Liver (tissue), 8 donors: ENCODE measurements at regions not wholly inside any gene's neighbourhood (a gene's known extent, or its start where the extent isn't known, plus 50 kb on each side); places are given as distances from the start of the nearest gene placed in this dataset.

ENCODE experiments used
- DNase-seq: peaks from one replicate; pipeline ENCODE4 v3.0.0-alpha.2; 2017; ENCODE audit warnings: low spot score
- H3K27ac ChIP-seq, 2 donors: one replicate each; pipeline ENCODE4 v1.7.0; 2013; ENCODE audit warnings: inconsistent platforms in 2 of 2, low read length in 2 of 2, control low read depth in 1 of 2, low read depth in 1 of 2, mild to moderate bottlenecking in 1 of 2
- H3K27me3 ChIP-seq, 4 donors: one replicate each; pipeline versions ENCODE4 v1.6.1 to v1.7.0; 2013; ENCODE audit warnings: low read length in 3 of 4, inconsistent platforms in 1 of 4, mild to moderate bottlenecking in 1 of 4, moderate library complexity in 1 of 4; ENCODE audit not compliant: control insufficient read depth in 4 of 4, insufficient read depth in 4 of 4
- H3K36me3 ChIP-seq, 4 donors: one replicate each; pipeline versions ENCODE4 v1.6.1 to v1.7.0; 2013; ENCODE audit warnings: low read length in 3 of 4, mild to moderate bottlenecking in 3 of 4, low read depth in 1 of 4, moderate library complexity in 1 of 4; ENCODE audit not compliant: control insufficient read depth in 4 of 4, insufficient read depth in 3 of 4
- H3K4me1 ChIP-seq, 4 donors: one replicate each; pipeline versions ENCODE4 v1.6.1 to v1.7.0; 2013; ENCODE audit warnings: low read length in 3 of 4, mild to moderate bottlenecking in 3 of 4, moderate library complexity in 1 of 4; ENCODE audit not compliant: control insufficient read depth in 4 of 4, insufficient read depth in 4 of 4
- H3K4me3 ChIP-seq, 3 donors: one replicate each; pipeline versions ENCODE4 v1.6.1 to v1.7.0; 2013; ENCODE audit warnings: low read length in 3 of 3, control low read depth in 1 of 3, low read depth in 1 of 3, mild to moderate bottlenecking in 1 of 3
- H3K9ac ChIP-seq, 2 donors: one replicate each; pipeline ENCODE4 v1.7.0; 2013; ENCODE audit warnings: low read length in 2 of 2, mild to moderate bottlenecking in 2 of 2, moderate library complexity in 2 of 2, control low read depth in 1 of 2, low read depth in 1 of 2
- H3K9me3 ChIP-seq, 4 donors: one replicate each; pipeline versions ENCODE4 v1.6.1 to v1.7.0; 2013; ENCODE audit warnings: low read length in 3 of 4; ENCODE audit not compliant: control insufficient read depth in 4 of 4
- ATF3 ChIP-seq: IDR thresholded peaks from 2 replicates; pipeline ENCODE4 v1.6.1; 2016; ENCODE audit warnings: antibody characterized with exemption
- CTCF ChIP-seq: fragments of 150-350 bp; IDR thresholded peaks from 2 replicates; pipeline ENCODE4 v1.5.1; 2017; ENCODE audit warnings: improper control_type of control experiment, low read depth, low read length; ENCODE audit not compliant: missing input control
- EGR1 ChIP-seq, 2 donors: IDR thresholded peaks; 2 replicates each; pipeline ENCODE4 v1.6.1; 2016 to 2018; ENCODE audit warnings: antibody characterized with exemption in 2 of 2, low read depth in 2 of 2
- FOXA1 ChIP-seq: IDR thresholded peaks from 2 replicates; pipeline ENCODE4 v1.6.1; 2016; ENCODE audit warnings: antibody characterized with exemption
- FOXA2 ChIP-seq: IDR thresholded peaks from 2 replicates; pipeline ENCODE4 v1.6.1; 2016; ENCODE audit warnings: antibody characterized with exemption
- GABPA ChIP-seq, 2 donors: IDR thresholded peaks in 1 of 2; conservative IDR thresholded peaks in 1 of 2; 2 replicates each; pipeline ENCODE4 v1.6.1; 2016; ENCODE audit warnings: antibody characterized with exemption in 2 of 2, mild to moderate bottlenecking in 1 of 2, moderate library complexity in 1 of 2
- HNF4A ChIP-seq, 2 donors: conservative IDR thresholded peaks; 2 replicates each; pipeline ENCODE4 v1.6.1; 2016; ENCODE audit warnings: antibody characterized with exemption in 2 of 2, mild to moderate bottlenecking in 2 of 2
- HNF4G ChIP-seq: IDR thresholded peaks from 2 replicates; pipeline ENCODE4 v1.6.1; 2016; ENCODE audit warnings: antibody characterized with exemption
- JUND ChIP-seq, 2 donors: IDR thresholded peaks; 2 replicates each; pipeline ENCODE4 v1.6.1; 2016; ENCODE audit warnings: antibody characterized with exemption in 2 of 2
- MAX ChIP-seq: IDR thresholded peaks from 2 replicates; pipeline ENCODE4 v1.6.1; 2016; ENCODE audit warnings: antibody characterized with exemption
- NR2F2 ChIP-seq: IDR thresholded peaks from 2 replicates; pipeline ENCODE4 v1.6.1; 2016; ENCODE audit warnings: antibody characterized with exemption
- RAD21 ChIP-seq, 2 donors: IDR thresholded peaks; 2 replicates each; pipeline ENCODE4 v1.6.1; 2016; ENCODE audit warnings: antibody characterized with exemption in 2 of 2, mild to moderate bottlenecking in 2 of 2
- REST ChIP-seq: IDR thresholded peaks from 2 replicates; pipeline ENCODE4 v1.6.1; 2016; ENCODE audit warnings: antibody characterized with exemption, mild to moderate bottlenecking
- RXRA ChIP-seq, 2 donors: IDR thresholded peaks; 2 replicates each; pipeline ENCODE4 v1.6.1; 2017 to 2018; ENCODE audit warnings: antibody characterized with exemption in 2 of 2, mild to moderate bottlenecking in 1 of 2
- SP1 ChIP-seq: IDR thresholded peaks from 2 replicates; pipeline ENCODE4 v1.6.1; 2018; ENCODE audit warnings: antibody characterized with exemption, mild to moderate bottlenecking
- TAF1 ChIP-seq: conservative IDR thresholded peaks from 2 replicates; pipeline ENCODE4 v1.6.1; 2016; ENCODE audit warnings: antibody characterized with exemption, mild to moderate bottlenecking
- YY1 ChIP-seq: IDR thresholded peaks from 2 replicates; pipeline ENCODE4 v1.6.1; 2016; ENCODE audit warnings: antibody characterized with exemption, mild to moderate bottlenecking
- ZBTB33 ChIP-seq: IDR thresholded peaks from 2 replicates; pipeline ENCODE4 v1.6.1; 2016; ENCODE audit warnings: antibody characterized with exemption
- WGBS: extraction: QIAGEN DNeasy Blood & Tissue Kit; methylation state at CpG from one replicate; pipeline ENCODE4 v1.1.7; 2013; 5-methylcytosine and 5-hydroxymethylcytosine counted together
- donor health status: healthy.
- donor health status: healthy.
- donor health status: healthy.
- donor health status: healthy.
- donor health status: healthy.

- 53% methylated on average over 11 of the region's 11 CpGs for WGBS
Measured at GRCh38 chr10:3465406-3465891, 292.9 kb upstream of the PITRM1 start.

More at GRCh38 chr10:3465406-3465891, 292.9 kb upstream of the PITRM1 start:
- H3K4me1 ChIP-seq: peaks cover 0 to 15% (median 0%) of the 10 kb centered on the region in 4 donors
- no peak for TF ChIP-seq ATF3
- no peak for TF ChIP-seq ZBTB33
- TF ChIP-seq YY1: no peak
- no peak for TF ChIP-seq TAF1
- no peak for TF ChIP-seq REST
- no peak for TF ChIP-seq GABPA (IDR thresholded peaks at IDR 0.05 in 1 of 2, conservative IDR thresholded peaks at IDR 0.05 in 1 of 2)
- TF ChIP-seq SP1: no peak
- TF ChIP-seq RAD21 (IDR thresholded peaks at IDR 0.05): peak in 1 of 2 donors; percentile 40
- no peak for TF ChIP-seq EGR1 (IDR thresholded peaks at IDR 0.05; ENCODE audit: low read depth in 2 of 2)
- peak; percentile 26 for TF ChIP-seq MAX
- TF ChIP-seq FOXA2: no peak
- no peak for TF ChIP-seq JUND (IDR thresholded peaks at IDR 0.05)
- TF ChIP-seq RXRA (IDR thresholded peaks at IDR 0.05): peak; percentile 3 to 14
- no peak for TF ChIP-seq NR2F2
- TF ChIP-seq HNF4G: no peak
- no peak for TF ChIP-seq HNF4A (conservative IDR thresholded peaks at IDR 0.05)
- no peak for TF ChIP-seq FOXA1
- TF ChIP-seq CTCF: no peak
- no peaks in the 10 kb centered on the region for H3K9me3 ChIP-seq
- no peak overlapping the region for H3K4me3 ChIP-seq
- H3K27me3 ChIP-seq: peaks cover 0 to 1% (median 0%) of the 10 kb centered on the region in 4 donors
- no peak for DNase-seq
- H3K36me3 ChIP-seq: no peaks in the 10 kb centered on the region
- H3K9ac ChIP-seq: peak overlapping the region; percentile 12 to 32
- H3K27ac ChIP-seq: peak overlapping the region; percentile 76 to 84
